GM23338 (cell line): ENCODE measurements at regions not wholly inside any gene's neighbourhood (a gene's known extent, or its start where the extent isn't known, plus 50 kb on each side); places are given as distances from the start of the nearest gene placed in this dataset.

Source experiments
- ATAC-seq: fragments of 200-7000 bp; cut with Tn5 transposase; 3 replicates; pipeline ENCODE4 v1.9.1; 2020
- DNase-seq: peaks from one replicate; pipeline ENCODE4 v3.0.0-alpha.2; 2015; ENCODE audit warnings: low spot score
- H2AFZ ChIP-seq: fragments of 200-600 bp; sonication (generic); 2 replicates; pipeline ENCODE4 v1.8.0; 2016; ENCODE audit warnings: antibody characterized with exemption, mild to moderate bottlenecking, moderate library complexity
- H3F3A ChIP-seq: fragments of 200-600 bp; sonication (generic); replicated peaks from 2 replicates; pipeline ENCODE4 v1.8.0; 2017; ENCODE audit warnings: antibody characterized with exemption, mixed run types, low read depth
- H3K27ac ChIP-seq: fragments of 200-600 bp; sonication (generic); 2 replicates; pipeline ENCODE4 v1.6.1; 2016; ENCODE audit warnings: low read depth
- H3K27me3 ChIP-seq: fragments of 200-600 bp; sonication (generic); 2 replicates; pipeline ENCODE4 v1.8.0; 2016; ENCODE audit warnings: mild to moderate bottlenecking, mixed run types, moderate library complexity; ENCODE audit not compliant: insufficient read depth
- H3K36me3 ChIP-seq: fragments of 200-600 bp; sonication (generic); 2 replicates; pipeline ENCODE4 v1.8.0; 2016; ENCODE audit warnings: mild to moderate bottlenecking; ENCODE audit not compliant: insufficient read depth
- H3K4me1 ChIP-seq: fragments of 200-600 bp; sonication (generic); 2 replicates; pipeline ENCODE4 v1.8.0; 2016; ENCODE audit warnings: mild to moderate bottlenecking, moderate library complexity; ENCODE audit not compliant: insufficient read depth
- H3K4me2 ChIP-seq: fragments of 200-600 bp; sonication (generic); 2 replicates; pipeline ENCODE4 v1.7.1; 2017; ENCODE audit warnings: mixed run types
- H3K4me3 ChIP-seq: fragments of 200-600 bp; sonication (generic); 2 replicates; pipeline ENCODE4 v1.6.1; 2016; ENCODE audit warnings: mixed run types
- H3K79me2 ChIP-seq: fragments of 200-600 bp; sonication (generic); replicated peaks from 2 replicates; pipeline ENCODE4 v1.8.0; 2017; ENCODE audit warnings: mild to moderate bottlenecking; ENCODE audit not compliant: insufficient read depth
- H3K9me2 ChIP-seq: fragments of 200-600 bp; sonication (generic); 2 replicates; pipeline ENCODE4 v1.8.0; 2017; ENCODE audit not compliant: insufficient read depth
- H4K20me1 ChIP-seq: fragments of 200-600 bp; sonication (generic); replicated peaks from 2 replicates; pipeline ENCODE4 v1.8.0; 2017; ENCODE audit warnings: mild to moderate bottlenecking; ENCODE audit not compliant: insufficient read depth
- H3K27ac Mint-ChIP-seq: 2 replicates; pipeline ENCODE4 v1.8.0; 2020; ENCODE audit warnings: inconsistent platforms, mild to moderate bottlenecking, moderate library complexity, mixed read lengths
- H3K27me3 Mint-ChIP-seq: 3 replicates; pipeline ENCODE4 v1.8.0; 2022; ENCODE audit warnings: low read depth, mild to moderate bottlenecking, moderate library complexity, mixed read lengths, inconsistent platforms; ENCODE audit not compliant: insufficient read depth, poor library complexity
- H3K36me3 Mint-ChIP-seq: 3 replicates; pipeline ENCODE4 v1.8.0; 2021; ENCODE audit warnings: low read depth, mild to moderate bottlenecking, inconsistent platforms, moderate library complexity, mixed read lengths
- H3K4me1 Mint-ChIP-seq: 3 replicates; pipeline ENCODE4 v1.8.0; 2020; ENCODE audit warnings: mild to moderate bottlenecking, inconsistent platforms, mixed read lengths
- H3K4me3 Mint-ChIP-seq: 3 replicates; pipeline ENCODE4 v1.8.0; 2021; ENCODE audit warnings: moderate library complexity, mild to moderate bottlenecking, inconsistent platforms, mixed read lengths
- H3K9me3 Mint-ChIP-seq: 3 replicates; pipeline ENCODE4 v1.8.0; 2020; ENCODE audit warnings: moderate library complexity, mild to moderate bottlenecking, inconsistent platforms, mixed read lengths
- CREB1 ChIP-seq: fragments of 250-450 bp; sonication (Bioruptor Pico); IDR thresholded peaks from 2 replicates; pipeline ENCODE4 v1.5.0; 2020; ENCODE audit warnings: low read depth, mild to moderate bottlenecking, moderate library complexity
- CTCF ChIP-seq, 2 experiments: fragments of 200-600 bp in 1 of 2; sonication (generic) in 1 of 2; conservative IDR thresholded peaks; 2 replicates each; pipeline versions ENCODE4 v1.5.1 to v1.6.1; 2016 to 2017; ENCODE audit warnings: antibody characterized with exemption in 2 of 2, low read depth in 2 of 2, mild to moderate bottlenecking in 2 of 2, moderate library complexity in 1 of 2
- ETS1 ChIP-seq: IDR thresholded peaks from 2 replicates; pipeline ENCODE4 v1.6.1; 2016; ENCODE audit warnings: antibody characterized with exemption
- EZH2 ChIP-seq: fragments of 200-600 bp; sonication (generic); IDR thresholded peaks from one replicate; pipeline ENCODE4 v1.8.0; 2017; ENCODE audit warnings: antibody characterized with exemption, mild to moderate bottlenecking, low read depth; ENCODE audit not compliant: unreplicated experiment
- EZH2phosphoT487 ChIP-seq: fragments of 200-600 bp; sonication (generic); IDR thresholded peaks from one replicate; pipeline ENCODE4 v1.8.1; 2018; ENCODE audit warnings: antibody characterized with exemption; ENCODE audit not compliant: unreplicated experiment
- JUNB ChIP-seq: IDR thresholded peaks from one replicate; pipeline ENCODE4 v1.6.1; 2016; ENCODE audit warnings: antibody characterized with exemption; ENCODE audit not compliant: unreplicated experiment
- NANOG ChIP-seq: IDR thresholded peaks from 2 replicates; pipeline ENCODE4 v1.6.1; 2016; ENCODE audit warnings: antibody characterized with exemption, borderline replicate concordance
- POLR2AphosphoS5 ChIP-seq: IDR thresholded peaks from 2 replicates; pipeline ENCODE4 v1.6.1; 2016; ENCODE audit warnings: antibody characterized with exemption, low read depth
- REST ChIP-seq: IDR thresholded peaks from one replicate; pipeline ENCODE4 v1.6.1; 2018; ENCODE audit warnings: antibody characterized with exemption; ENCODE audit not compliant: unreplicated experiment
- STAT1 ChIP-seq: IDR thresholded peaks from one replicate; pipeline ENCODE4 v1.6.1; 2016; ENCODE audit warnings: antibody characterized with exemption; ENCODE audit not compliant: unreplicated experiment
- ZNF114 ChIP-seq: fragments of 250-450 bp; sonication (Bioruptor Pico); IDR thresholded peaks from 2 replicates; pipeline ENCODE4 v1.5.0; 2020; ENCODE audit warnings: mild to moderate bottlenecking, moderate library complexity
- ZNF331 ChIP-seq: fragments of 250-450 bp; sonication (Bioruptor Pico); IDR thresholded peaks from 2 replicates; pipeline ENCODE4 v1.5.0; 2020; ENCODE audit warnings: low read depth, mild to moderate bottlenecking, moderate library complexity
- TF ChIP-seq, protein P1 (sequence below): fragments of 250-450 bp; sonication (Bioruptor Pico); IDR thresholded peaks from 2 replicates; pipeline ENCODE4 v1.5.0; 2020; ENCODE audit warnings: mild to moderate bottlenecking, moderate library complexity

- Histone ChIP-seq H3K27me3 (peaks cover 20% of the 10 kb centered on the region), H2AFZ (no peak overlapping the region)
Measured at GRCh38 chr14:73794146-73794545, 57.5 kb upstream of the PTGR2 start.

More at GRCh38 chr14:73794146-73794545, 57.5 kb upstream of the PTGR2 start:
- no peak for ATAC-seq
- peaks cover 3% of the 10 kb centered on the region for H3K27me3 Mint-ChIP-seq
- Histone ChIP-seq H4K20me1 (no peaks in the 10 kb centered on the region), H3K36me3 (no peaks in the 10 kb centered on the region), H3K4me3 (no peak overlapping the region), H3K79me2 (no peaks in the 10 kb centered on the region), H3K4me1 (no peaks in the 10 kb centered on the region; the same call in 1 of the 2 replicates), H3K27ac (no peak overlapping the region), H3F3A (no peaks in the 10 kb centered on the region), H3K9me2 (no peaks in the 10 kb centered on the region), H3K4me2 (no peak overlapping the region)
- no peak for DNase-seq
- no peak overlapping the region for H3K27ac Mint-ChIP-seq
- TF ChIP-seq STAT1 (no peak), ZNF331 (CRISPR knock-in tag) (no peak), ZNF114 (CRISPR knock-in tag) (no peak), REST (no peak), EZH2 (no peak), EZH2phosphoT487 (no peak), CREB1 (CRISPR knock-in tag) (no peak), CTCF (conservative IDR thresholded peaks at IDR 0.05; ENCODE audit: low read depth in 2 of 2) (no peak), POLR2AphosphoS5 (no peak), NANOG (no peak), JUNB (no peak), ETS1 (no peak)
- TF ChIP-seq, protein P1, sequence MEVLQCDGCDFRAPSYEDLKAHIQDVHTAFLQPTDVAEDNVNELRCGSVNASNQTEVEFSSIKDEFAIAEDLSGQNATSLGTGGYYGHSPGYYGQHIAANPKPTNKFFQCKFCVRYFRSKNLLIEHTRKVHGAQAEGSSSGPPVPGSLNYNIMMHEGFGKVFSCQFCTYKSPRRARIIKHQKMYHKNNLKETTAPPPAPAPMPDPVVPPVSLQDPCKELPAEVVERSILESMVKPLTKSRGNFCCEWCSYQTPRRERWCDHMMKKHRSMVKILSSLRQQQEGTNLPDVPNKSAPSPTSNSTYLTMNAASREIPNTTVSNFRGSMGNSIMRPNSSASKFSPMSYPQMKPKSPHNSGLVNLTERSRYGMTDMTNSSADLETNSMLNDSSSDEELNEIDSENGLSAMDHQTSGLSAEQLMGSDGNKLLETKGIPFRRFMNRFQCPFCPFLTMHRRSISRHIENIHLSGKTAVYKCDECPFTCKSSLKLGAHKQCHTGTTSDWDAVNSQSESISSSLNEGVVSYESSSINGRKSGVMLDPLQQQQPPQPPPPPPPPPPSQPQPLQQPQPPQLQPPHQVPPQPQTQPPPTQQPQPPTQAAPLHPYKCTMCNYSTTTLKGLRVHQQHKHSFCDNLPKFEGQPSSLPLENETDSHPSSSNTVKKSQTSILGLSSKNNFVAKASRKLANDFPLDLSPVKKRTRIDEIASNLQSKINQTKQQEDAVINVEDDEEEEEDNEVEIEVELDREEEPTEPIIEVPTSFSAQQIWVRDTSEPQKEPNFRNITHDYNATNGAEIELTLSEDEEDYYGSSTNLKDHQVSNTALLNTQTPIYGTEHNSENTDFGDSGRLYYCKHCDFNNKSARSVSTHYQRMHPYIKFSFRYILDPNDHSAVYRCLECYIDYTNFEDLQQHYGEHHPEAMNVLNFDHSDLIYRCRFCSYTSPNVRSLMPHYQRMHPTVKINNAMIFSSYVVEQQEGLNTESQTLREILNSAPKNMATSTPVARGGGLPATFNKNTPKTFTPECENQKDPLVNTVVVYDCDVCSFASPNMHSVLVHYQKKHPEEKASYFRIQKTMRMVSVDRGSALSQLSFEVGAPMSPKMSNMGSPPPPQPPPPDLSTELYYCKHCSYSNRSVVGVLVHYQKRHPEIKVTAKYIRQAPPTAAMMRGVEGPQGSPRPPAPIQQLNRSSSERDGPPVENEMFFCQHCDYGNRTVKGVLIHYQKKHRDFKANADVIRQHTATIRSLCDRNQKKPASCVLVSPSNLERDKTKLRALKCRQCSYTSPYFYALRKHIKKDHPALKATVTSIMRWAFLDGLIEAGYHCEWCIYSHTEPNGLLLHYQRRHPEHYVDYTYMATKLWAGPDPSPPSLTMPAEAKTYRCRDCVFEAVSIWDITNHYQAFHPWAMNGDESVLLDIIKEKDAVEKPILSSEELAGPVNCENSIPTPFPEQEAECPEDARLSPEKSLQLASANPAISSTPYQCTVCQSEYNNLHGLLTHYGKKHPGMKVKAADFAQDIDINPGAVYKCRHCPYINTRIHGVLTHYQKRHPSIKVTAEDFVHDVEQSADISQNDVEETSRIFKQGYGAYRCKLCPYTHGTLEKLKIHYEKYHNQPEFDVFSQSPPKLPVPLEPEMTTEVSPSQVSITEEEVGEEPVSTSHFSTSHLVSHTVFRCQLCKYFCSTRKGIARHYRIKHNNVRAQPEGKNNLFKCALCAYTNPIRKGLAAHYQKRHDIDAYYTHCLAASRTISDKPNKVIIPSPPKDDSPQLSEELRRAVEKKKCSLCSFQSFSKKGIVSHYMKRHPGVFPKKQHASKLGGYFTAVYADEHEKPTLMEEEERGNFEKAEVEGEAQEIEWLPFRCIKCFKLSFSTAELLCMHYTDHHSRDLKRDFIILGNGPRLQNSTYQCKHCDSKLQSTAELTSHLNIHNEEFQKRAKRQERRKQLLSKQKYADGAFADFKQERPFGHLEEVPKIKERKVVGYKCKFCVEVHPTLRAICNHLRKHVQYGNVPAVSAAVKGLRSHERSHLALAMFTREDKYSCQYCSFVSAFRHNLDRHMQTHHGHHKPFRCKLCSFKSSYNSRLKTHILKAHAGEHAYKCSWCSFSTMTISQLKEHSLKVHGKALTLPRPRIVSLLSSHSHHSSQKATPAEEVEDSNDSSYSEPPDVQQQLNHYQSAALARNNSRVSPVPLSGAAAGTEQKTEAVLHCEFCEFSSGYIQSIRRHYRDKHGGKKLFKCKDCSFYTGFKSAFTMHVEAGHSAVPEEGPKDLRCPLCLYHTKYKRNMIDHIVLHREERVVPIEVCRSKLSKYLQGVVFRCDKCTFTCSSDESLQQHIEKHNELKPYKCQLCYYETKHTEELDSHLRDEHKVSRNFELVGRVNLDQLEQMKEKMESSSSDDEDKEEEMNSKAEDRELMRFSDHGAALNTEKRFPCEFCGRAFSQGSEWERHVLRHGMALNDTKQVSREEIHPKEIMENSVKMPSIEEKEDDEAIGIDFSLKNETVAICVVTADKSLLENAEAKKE = no peak
- H3K36me3 Mint-ChIP-seq = no peaks in the 10 kb centered on the region
- peaks cover 9% of the 10 kb centered on the region for H3K4me1 Mint-ChIP-seq
- H3K9me3 Mint-ChIP-seq = no peaks in the 10 kb centered on the region
- H3K4me3 Mint-ChIP-seq = no peak overlapping the region
